Colonic mucosa (tissue), 4 donors: ENCODE measurements at regions not wholly inside any gene's neighbourhood (a gene's known extent, or its start where the extent isn't known, plus 50 kb on each side); places are given as distances from the start of the nearest gene placed in this dataset.
"Not testable (repeated sequence)": the region's sequence is repeated elsewhere in the genome, so short reads cannot be mapped to it uniquely, and the experiment has no call there.

ENCODE experiments used
- DNase-seq: peaks from one replicate; pipeline ENCODE4 v3.0.0-alpha.2; 2020
- H3K27ac ChIP-seq: fragments of 200-600 bp; one replicate; pipeline ENCODE4 v1.8.0; 2021
- H3K27me3 ChIP-seq: fragments of 200-600 bp; one replicate; pipeline ENCODE4 v1.8.0; 2021
- H3K36me3 ChIP-seq: fragments of 200-600 bp; one replicate; pipeline ENCODE4 v1.8.0; 2021
- H3K4me1 ChIP-seq: fragments of 200-600 bp; one replicate; pipeline ENCODE4 v1.8.0; 2021; ENCODE audit warnings: mild to moderate bottlenecking
- H3K4me3 ChIP-seq: fragments of 200-600 bp; one replicate; pipeline ENCODE4 v1.8.0; 2021
- H3K9ac ChIP-seq, 2 donors: one replicate each; pipeline ENCODE4 v1.7.0; 2013; ENCODE audit warnings: control low read depth in 2 of 2, low read depth in 2 of 2, low read length in 2 of 2
- H3K9me3 ChIP-seq: fragments of 200-600 bp; one replicate; pipeline ENCODE4 v1.8.0; 2021
- CTCF ChIP-seq: fragments of 200-600 bp; IDR thresholded peaks from one replicate; pipeline ENCODE4 v1.8.0; 2022; ENCODE audit warnings: antibody characterized with exemption, mild to moderate bottlenecking
- intact Hi-C: fragments of 100-400 bp; cut with DNase I; formaldehyde crosslinking; loops from one replicate; pipeline ENCODE4 v1.14.1; 2022
- donor health status: healthy.
- donor health status: DM: no; HTN: no; CAD: no.
- donor health status: DM: no; HTN: no; CAD: no.

- no peaks in the 10 kb centered on the region for H3K36me3 ChIP-seq
- no peak overlapping the region for H3K4me3 ChIP-seq
- no peak overlapping the region for H3K27ac ChIP-seq
- no peak for TF ChIP-seq CTCF
- H3K27me3 ChIP-seq, result no peaks in the 10 kb centered on the region
- DNase-seq, result no peak
- no peaks in the 10 kb centered on the region for H3K9me3 ChIP-seq
- H3K9ac ChIP-seq, result no peak overlapping the region
- H3K4me1 ChIP-seq, result no peaks in the 10 kb centered on the region
- intact Hi-C loops, result no loop called here
These were observed 80.9 kb upstream of the SLC24A4 start for GRCh38 chr14:92241966-92242595.

- intact Hi-C loops, result no loop called here
- H3K9me3 ChIP-seq, result no peaks in the 10 kb centered on the region
- no peak for TF ChIP-seq CTCF
- no peak overlapping the region for H3K4me3 ChIP-seq
- H3K9ac ChIP-seq, result no peak overlapping the region
- no peaks in the 10 kb centered on the region for H3K27me3 ChIP-seq
- H3K27ac ChIP-seq, result no peak overlapping the region
- DNase-seq, result no peak
- no peaks in the 10 kb centered on the region for H3K36me3 ChIP-seq
- no peaks in the 10 kb centered on the region for H3K4me1 ChIP-seq
These were observed 78.2 kb upstream of the SLC24A4 start for GRCh38 chr14:92244805-92245204.

- no peak for TF ChIP-seq CTCF
These were observed 75.6 kb upstream of the SLC24A4 start for GRCh38 chr14:92247341-92247740.

GRCh38 chr14:92247947-92248346 is 75.0 kb upstream of the SLC24A4 start:
- H3K27me3 ChIP-seq, result no peaks in the 10 kb centered on the region
- no peak for DNase-seq
- no peak overlapping the region for H3K27ac ChIP-seq
- no peaks in the 10 kb centered on the region for H3K9me3 ChIP-seq
- TF ChIP-seq CTCF, result no peak
- H3K9ac ChIP-seq, result no peak overlapping the region
- H3K36me3 ChIP-seq, result no peaks in the 10 kb centered on the region
- H3K4me3 ChIP-seq, result no peak overlapping the region
- intact Hi-C loops, result no loop called here
- no peaks in the 10 kb centered on the region for H3K4me1 ChIP-seq

More at GRCh38 chr14:92247341-92247740, 75.6 kb upstream of the SLC24A4 start:
- H3K4me1 ChIP-seq, result no peaks in the 10 kb centered on the region
- H3K27ac ChIP-seq, result no peak overlapping the region
- no peaks in the 10 kb centered on the region for H3K36me3 ChIP-seq
- no peak for DNase-seq
- no peaks in the 10 kb centered on the region for H3K27me3 ChIP-seq
- intact Hi-C loops, result no loop called here
- no peak overlapping the region for H3K4me3 ChIP-seq
- no peak overlapping the region for H3K9ac ChIP-seq
- H3K9me3 ChIP-seq, result no peaks in the 10 kb centered on the region

- Histone ChIP-seq H3K27ac (no peak overlapping the region), H3K9ac (no peak overlapping the region), H3K27me3 (no peaks in the 10 kb centered on the region), H3K36me3 (no peaks in the 10 kb centered on the region), H3K4me3 (no peak overlapping the region), H3K9me3 (no peaks in the 10 kb centered on the region), H3K4me1 (no peaks in the 10 kb centered on the region)
- no peak for DNase-seq
- intact Hi-C loops, result no loop called here
- no peak for TF ChIP-seq CTCF
These were observed 74.3 kb upstream of the SLC24A4 start for GRCh38 chr14:92248696-92249095.

GRCh38 chr14:92250366-92250765 is 72.6 kb upstream of the SLC24A4 start:
- H3K4me1 ChIP-seq, H3K9me3 ChIP-seq, H3K27ac ChIP-seq, H3K27me3 ChIP-seq, DNase-seq, H3K36me3 ChIP-seq, H3K9ac ChIP-seq, intact Hi-C loops, H3K4me3 ChIP-seq: not testable (repeated sequence)
